Stimulated activated CD4-positive, alpha-beta T cell treated with anti-CD3 and anti-CD28 coated beads, Interleukin-4, amount 100 ng/mL, for 1 hour (primary cell): ENCODE measurements at regions not wholly inside any gene's neighbourhood (a gene's known extent, or its start where the extent isn't known, plus 50 kb on each side); places are given as distances from the start of the nearest gene placed in this dataset.

Experiments used
- DNase-seq: peaks from one replicate; pipeline ENCODE4 v3.0.0-alpha.2; 2020

DNA sequence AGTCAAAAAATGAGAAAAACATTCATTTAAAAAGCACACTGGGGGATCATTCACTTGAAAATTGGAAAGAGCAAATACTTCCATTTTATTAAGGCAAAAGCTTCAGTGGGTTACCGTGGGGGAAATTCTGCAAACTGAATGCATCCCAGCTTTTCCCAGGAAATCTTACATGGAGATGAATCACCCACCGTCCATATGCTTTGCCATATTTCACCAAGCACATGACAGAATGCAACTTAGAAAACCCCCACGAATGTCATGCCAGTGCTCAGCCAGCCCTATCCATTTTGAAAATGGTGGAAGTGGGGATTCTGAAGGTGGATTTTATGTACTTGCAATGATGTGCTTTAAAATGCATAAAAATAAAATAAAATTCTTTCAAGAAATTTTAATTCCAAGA, 485.5 kb upstream of the ID2 start:
- DNase-seq = no peak

DNA sequence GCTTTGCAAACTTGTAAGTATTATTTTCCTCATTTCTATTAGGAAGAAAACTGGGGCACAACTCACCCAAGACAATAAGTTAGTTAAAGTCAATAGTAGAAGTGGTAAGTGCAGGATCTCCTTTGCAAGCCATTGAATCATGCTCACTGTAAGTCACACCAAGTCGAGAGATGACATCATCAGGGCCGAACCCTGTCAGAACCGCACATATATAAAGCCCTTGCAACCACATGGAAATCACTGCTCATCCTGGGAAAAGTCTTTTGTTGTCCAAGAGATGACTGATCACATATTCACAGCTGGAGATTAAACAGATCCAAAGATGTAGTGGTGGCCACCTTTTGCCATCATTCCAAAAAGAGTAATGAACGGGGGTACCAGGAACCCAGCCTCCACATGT, 484.8 kb upstream of the ID2 start:
- no peak for DNase-seq

DNA sequence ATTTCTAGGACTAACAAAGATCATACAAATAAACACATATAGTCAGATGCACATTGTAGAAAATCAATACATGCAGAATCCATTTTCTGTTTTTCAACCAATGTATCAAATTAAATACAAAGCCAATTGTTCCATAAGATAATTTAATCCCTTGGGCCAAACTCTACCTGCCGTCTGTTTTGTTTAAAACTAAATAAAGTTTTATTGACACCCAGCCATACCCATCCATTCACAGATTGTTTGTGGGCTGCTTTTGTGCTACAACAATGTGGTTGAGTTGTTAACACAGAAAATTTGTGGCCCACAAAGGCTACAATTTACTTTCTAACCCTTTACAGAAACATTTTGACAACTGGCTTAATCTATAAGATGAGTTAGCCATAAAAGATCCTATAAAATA, 484.0 kb upstream of the ID2 start:
- no peak for DNase-seq

DNA sequence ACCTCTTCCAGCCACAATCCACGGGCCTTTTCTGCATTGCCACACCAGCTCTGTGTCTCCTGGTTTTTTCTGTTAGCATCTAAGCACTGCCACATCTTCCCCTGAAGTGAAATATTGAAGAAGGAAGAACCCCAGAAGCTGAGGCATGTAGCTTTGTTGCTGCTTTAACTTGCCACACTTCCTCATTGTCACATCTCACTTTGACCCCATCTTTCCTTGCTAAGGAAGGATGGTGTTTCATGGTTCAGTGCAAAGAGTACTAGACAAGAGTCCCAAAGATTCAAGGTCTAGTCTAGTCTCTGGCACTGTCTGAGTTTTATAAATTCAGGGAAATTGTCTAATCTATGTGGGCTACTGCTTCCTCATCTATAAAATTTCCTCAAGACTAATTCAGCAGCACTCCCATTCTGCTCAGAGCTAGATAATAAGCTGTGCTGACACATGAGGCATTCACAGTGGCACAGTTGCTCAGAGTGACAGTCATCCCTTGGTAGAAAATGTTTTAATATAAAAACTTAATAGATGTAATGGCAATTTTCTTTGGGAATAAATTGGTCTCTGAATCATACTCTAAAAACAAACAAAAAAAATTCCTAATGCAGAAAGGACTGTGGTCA, 483.0 kb upstream of the ID2 start:
- DNase-seq = no peak

DNA sequence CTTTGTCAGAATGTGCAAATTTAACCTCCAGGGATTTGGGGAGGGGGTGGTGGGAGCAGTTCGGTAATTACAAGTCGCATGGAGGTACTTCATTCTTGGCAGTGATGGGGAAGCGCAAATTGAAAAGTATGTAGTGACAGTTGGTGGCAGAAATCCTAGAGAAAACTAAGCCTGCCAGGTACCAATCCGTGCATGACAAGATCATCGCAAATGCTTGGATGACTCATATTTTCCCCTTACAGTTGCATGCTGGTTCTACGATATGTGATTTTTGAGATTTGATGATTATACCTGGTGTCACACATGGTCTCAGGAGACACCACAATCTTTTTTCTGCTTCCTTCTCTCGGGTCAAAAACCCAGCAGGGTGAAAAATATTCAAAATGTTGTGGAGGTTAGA, 479.7 kb upstream of the ID2 start:
- DNase-seq = no peak

DNA sequence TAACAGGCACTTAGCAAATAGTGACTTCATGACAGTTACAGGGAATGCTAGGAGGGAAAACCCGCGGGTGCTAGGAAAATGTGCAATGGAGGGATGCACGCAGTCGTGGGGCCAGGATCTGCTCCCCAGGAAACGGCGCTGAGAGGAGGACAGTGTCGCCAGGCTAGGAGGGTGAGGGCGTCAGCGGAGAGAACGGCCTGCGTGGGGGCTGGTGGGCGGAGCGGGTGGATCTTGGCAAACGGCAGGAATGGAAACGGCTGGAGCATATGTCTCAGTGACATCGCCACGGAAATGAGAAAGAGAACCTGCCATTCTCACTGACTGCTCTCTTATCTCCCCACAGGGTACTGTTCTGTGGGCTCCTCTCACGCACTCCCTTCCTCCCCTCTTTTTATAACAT, 478.5 kb upstream of the ID2 start:
- DNase-seq = no peak

DNA sequence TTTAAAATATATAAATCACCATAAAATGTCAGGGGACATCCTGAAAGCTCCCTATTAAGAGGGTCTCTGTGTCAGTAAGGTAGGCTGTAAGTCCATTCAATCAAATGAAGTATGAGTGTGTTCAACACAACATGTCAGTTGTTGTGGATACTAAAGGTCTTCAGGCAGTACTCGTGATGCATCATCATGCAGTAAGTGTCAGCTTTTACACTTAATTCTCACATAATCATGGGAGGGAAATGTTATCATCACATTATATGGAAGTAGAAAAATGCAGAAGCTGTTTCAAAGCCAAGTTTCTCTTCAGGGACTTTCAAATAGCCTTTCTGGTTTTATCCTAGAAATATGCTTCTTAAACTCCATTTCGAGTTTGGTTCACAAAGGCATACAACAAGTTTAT, 477.1 kb upstream of the ID2 start:
- DNase-seq = no peak

DNA sequence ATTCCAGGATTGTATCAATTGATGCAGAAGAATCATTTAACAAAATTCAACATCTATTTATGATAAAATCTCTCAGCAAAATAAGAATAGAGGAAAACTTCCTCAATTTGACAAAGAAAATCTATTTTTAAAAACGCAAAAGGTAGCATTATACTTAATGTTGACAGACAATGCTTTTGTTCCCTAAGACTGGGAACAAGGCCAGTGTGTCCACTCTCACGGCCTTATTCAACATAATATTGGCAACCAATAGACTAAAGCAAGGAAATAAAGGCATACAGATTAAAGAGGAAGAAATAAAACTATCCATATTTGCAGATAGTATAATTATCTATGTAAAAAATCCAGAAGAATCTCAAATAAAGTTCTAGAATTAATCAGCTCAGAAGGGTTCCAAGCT, 472.4 kb upstream of the ID2 start:
- DNase-seq = no peak

DNA sequence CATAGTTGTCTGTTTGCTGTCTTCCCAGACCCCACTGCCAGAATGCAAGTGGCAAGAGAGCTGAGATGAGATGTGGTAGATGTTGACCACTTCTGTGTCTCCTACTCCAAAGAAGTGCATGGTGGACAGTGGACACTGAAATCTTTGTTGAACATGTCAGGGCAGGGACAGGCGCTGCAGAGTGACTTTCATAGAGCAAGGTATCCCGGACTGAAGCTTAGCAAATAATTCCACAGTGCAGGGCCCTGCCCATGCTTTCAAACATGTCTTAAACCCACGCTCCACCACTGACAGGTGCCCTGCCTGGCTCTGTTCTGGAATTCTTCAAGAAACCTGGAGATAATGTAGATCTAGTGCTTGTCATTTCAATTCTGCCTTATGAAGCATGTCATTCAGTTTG, 470.5 kb upstream of the ID2 start:
- no peak for DNase-seq

DNA sequence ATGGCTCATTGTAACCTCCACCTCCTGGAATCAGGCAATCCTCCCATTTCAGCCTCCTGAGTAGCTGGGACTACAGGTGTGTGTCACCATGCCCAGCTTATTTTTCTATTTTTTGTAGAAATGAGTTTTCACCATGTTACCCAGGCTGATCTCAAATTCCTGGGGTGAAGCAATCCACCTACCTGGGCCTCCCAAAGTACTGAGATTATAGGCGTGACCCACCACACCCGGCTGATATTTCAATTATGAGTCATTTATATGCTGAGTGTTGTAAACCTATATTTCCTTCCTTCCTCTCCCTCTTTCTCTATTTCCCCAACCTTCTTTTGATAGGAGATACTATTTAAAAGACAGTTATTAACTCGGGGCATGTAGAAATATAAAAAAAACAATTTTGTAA, 469.6 kb upstream of the ID2 start:
- no peak for DNase-seq

DNA sequence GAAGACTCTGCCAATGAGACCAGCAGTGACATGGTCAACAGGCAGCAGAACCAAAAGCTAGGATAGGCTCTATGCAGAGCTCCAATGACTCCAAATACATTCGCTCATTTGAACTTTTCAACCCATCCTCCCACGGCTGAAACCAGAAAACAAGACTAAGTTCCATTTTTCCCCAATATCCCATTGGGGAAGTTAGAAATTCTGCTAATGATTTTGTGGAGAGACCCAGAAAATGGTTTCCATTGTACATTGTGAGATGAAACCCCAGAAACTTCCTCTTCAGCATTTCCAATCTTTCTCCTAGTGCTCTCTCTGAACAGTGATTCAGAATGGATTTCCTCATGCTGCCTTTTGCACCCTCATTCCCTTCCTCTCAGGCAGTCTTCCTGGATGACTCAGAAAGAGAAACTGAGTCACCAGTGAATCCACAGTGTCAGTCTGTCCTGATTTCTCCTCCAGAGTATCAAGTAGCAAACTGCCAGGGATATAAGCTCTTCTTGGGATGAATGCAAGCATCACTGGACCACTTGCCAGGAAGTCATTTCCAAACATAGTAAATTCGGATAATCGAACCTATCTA, 467.7 kb upstream of the ID2 start:
- no peak for DNase-seq

DNA sequence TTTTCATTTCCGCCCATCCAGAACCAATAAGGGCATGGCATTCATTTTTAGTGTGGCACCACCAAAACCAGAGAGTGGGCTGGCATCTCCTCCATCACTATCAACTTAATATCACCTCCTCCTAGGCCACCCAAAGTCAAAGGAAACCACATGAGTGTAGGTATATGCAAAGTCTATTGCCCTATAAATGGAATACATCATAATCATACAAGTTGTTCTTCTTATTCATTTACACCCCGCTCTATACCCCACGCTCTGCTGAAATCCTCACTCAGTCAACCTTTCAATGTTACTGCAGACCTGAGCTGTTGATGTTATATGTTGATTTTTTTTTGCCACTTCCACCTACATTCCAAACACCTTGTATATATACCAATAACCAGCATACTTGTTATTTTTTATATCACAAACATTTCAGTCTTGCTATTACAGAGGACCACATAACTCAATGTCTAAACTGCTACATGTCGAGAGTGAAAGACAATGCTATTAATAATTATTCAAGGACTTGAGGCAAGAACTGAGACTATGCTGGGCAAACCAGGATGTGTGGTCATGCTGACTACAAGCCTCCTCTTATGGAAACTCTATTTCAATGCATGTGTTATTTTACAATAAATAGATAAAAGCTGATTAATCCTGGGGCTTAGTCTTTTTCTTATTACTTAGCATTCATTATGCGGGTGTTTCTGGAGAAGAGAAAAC, 466.5 kb upstream of the ID2 start:
- no peak for DNase-seq

DNA sequence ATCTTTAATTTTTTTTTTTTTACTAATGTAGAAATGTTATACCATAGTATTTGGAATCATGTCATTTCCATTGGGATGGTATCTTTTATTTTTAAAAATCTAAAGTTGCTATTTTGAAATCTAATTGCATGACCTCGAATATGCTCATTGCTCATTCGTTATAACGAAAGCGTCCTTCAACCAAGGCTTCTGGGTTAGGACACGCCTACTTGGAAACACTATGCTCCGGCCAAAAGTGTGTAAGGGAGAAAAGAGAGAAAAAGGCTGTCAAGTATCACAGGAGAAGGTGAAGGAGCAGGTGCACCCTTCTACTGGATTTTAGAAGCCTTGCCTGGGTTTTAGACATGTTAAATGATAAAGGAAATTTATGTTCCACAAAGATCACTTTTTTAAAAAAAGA, 465.9 kb upstream of the ID2 start:
- no peak for DNase-seq

DNA sequence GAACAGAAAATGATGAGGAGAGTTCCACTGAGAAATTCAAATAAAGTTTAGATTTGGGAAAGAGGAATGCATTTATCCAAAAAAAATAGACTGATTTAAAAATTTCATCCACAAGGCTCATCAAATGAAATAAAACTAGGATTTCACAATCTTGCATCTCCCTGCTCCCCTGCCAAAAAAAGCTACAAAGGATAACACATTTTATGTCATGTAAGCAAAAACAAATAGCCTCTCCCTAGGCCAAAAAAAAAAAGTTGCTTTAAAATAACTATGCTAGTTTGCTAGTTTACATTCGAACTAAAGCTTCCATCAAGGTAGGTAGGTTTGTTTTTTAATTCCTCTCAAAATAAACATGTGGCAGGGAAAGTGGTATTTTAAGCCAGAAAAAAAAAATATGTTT, 465.5 kb upstream of the ID2 start:
- DNase-seq = no peak

DNA sequence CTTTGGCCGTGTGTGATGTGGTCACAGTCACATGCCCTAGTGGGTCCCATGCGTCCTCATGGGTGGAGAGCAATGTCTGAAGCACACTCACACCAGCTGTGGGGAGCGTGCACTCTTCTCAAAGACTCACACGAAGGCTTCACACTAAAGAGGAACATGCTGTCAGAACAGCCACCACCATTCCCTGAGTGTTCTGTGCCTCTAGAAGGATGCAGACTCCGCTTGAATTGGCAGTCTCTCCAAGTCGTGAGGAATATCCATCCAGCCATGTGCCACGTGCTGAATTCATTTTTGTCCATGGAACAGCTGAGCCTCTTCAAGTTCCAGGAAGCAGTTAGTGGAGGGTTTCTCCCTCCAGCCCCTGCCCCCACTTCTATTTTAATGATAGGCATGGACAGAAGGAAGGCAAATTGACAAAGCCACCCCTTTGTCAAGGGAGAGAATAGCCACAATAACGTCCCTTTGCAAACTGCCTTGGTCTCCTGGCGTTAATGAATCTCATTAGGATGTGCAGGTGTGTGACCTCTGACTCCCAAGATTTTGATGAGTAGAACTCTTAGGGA, 464.3 kb upstream of the ID2 start:
- no peak for DNase-seq

DNA sequence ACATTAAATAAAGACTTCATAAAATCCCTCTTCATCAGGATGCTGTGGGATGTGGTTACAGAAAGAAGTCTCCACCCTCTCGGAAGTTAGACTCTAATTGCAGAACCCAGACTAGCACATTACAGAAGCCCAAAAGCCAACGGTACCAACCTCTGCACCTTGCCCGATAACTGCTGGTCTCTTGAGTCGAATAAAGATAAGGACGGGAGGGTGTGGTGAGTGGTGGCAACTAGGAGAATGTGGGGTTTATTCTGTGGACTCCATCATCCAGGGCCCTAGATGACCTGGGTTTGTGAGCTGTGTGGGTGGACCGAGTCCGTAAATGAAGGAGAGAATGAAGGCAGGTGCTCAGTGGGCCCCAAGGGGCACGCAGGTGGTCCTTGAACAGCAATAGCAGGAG, 462.8 kb upstream of the ID2 start:
- DNase-seq = no peak

DNA sequence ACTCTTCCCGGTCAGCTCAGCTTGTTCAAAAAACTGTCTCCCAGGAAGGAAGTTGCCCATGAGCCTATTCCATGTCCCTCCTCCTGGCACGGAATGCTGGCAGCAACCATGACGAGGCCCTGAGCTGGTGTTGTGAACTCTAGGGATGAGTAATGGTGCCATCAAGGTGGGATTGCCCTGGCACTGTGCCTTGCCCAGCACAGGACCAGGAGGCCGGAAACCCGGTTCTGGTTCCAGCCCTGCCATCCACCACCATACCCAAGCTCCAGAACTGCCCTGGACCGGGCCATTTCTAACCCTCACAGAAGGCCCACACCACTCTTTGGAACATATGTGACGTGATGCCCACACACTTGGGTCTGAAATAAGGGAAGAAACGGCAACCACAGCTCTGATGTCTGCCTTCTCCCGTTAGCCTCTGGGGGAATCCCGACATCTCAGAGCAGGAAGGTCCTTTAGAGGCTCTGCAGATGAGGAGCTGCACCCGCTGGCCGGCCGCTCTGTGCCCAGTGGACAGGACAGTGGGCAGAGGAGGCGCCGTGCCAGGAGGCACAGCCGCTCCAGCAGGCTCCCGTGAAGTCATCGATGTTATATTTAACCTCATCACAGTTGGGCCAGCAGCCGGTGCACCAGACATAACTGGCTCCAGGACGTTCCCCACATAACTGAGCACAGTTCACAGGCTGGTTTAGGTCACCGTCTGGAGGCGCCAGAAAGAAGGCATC, 462.1 kb upstream of the ID2 start:
- no peak for DNase-seq

DNA sequence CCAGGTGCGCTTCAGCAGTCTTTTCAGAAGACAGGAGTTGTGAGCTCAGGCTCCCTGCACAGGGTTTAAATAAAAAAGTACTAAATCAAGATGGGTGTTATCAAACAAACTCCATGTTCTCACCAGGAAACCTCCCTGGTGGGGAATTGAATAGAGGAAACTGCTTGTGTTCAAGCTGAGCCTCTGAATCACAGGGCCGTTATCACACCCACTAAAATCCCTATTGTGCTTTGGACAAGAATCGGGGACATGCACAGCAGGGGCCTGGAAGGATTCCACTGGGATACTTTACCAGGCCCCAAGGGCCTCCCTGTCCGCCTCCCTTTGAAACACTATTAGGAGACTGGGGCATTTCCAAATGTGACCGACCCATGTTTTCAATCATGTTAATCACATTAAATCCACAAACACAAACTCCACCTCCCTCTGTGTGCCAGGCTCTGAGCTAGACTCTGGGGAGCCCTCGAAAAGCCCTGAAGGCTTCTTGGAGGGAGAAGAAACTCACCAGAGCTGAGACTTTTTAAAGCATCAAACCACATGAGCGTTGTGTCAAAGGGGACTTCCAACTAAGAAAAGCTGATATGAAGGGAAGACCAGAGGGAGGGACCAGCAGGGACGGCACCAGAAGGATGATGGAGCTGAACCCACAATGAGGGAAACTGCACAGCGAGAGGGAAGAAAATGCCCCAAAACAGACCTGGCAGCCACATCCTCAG, 458.7 kb upstream of the ID2 start:
- no peak for DNase-seq

DNA sequence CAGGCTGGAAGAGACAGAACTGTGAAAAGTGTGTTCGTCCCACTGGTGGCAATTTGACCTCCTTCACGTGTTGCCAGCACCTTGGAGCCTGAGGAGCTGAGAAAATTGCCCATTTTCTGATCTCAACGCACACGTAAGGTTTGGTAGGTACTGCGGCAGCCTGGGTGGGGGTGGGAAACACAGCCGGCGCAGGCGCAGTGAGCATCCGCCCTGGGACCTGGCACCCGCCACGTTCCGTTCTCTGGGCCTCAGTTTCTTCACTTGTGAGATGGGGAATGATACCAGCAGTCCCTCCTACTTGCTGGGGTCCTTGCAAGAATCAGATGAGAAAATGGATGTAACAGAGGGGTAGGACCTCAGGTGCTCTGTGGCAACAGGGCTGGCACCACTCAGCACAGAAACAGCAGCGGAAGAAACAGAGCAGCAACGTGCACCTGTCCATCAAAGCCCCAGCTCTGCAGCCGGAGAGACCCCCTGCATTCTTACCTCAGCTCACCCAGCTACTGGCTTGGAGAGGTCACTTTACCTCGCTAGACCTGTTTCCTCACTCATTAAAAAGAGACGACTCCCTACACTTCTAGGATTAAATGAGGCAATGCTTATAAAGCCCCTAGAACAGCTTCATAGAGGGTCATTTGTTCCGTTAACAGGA, 458.0 kb upstream of the ID2 start:
- no peak for DNase-seq

DNA sequence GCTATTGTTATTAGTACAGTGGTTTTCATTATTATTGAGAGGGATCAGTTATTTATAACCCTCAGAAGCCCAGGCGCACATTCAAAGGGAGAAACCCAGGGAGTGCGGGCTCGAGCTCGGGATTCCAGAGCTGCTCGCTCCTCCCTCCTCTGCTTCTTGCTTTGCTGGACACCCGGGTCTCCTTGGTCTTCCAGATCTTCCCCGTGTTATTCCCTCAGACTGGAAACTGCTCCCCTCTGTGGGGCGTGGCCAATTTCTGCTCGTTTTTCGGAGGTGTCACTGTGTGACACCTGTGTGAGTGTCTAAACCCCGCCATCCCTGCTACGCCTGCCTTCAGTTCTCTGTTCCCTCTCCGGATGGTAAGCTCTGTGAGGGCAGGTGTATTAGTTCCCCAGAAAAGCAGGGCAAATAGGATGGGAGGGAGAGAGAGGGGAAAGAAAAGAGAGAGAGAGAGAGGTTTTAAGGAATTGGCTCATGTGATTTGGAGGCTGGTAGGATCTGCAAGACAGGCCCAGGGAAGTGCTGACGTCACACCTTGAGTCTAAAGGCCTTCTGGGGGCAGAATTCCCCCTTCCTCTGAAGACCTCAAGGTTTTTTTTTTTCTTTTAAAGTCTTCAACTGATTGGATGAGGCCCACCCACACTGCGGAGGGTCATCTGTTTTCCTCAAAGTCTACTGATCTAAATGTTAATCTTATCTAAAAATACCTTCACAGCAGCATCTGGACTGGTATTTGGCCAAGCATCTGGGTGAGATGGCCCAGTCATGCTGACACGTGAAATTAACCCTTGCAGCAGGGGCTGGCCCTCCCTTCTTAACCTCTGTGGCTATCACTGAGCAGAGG, 457.3 kb upstream of the ID2 start:
- no peak for DNase-seq

DNA sequence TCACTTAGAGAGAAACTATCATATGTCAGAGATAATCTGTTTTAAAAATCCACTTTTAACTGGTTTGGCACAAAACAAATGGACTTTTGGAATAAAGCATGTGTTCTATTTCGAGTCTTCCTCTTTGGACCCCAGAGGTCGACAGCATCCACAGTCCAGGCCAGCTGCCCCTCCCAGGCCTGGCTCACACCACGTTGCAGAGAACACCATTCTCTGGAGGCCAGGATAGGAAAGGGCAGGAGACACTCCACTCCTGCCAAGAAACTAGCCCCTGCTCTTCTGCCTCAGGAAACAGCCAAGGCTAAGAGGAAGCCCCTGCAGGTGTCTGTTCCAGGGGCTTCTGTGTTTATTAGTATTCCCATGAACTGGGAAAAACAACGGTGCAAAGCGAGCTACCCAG, 456.6 kb upstream of the ID2 start:
- DNase-seq = no peak

DNA sequence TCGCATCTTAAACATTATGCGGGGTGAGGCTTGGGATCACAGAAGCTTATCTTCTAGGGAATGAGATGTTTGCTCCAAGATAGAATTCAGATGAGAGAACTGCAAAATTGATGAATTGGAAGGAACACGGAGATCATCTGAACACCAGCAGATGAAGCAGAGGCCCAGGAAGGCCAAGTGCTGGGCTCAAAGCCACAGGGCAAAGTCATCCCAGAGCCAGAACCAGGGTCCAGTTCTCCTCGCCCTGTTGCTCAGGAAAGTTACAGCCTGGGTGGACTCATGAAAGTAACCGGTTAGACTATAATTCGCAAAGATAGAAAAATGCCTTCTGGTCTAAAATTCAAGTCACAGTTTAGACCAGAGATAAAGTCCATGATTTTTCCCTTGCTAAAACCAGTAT, 456.1 kb upstream of the ID2 start:
- no peak for DNase-seq
